OCI-LY7 (cell line): ENCODE measurements at regions not wholly inside any gene's neighbourhood (a gene's known extent, or its start where the extent isn't known, plus 50 kb on each side); places are given as distances from the start of the nearest gene placed in this dataset.

Source experiments
- BruUV-seq: library from RNA; stranded (reverse); fragments of 400-500 nt; replicated peaks from 2 replicates; lab custom pipeline; 2021; lab: Mats Ljungman, UMichigan
- CTCF ChIA-PET: fragments of 300-600 bp; sonication (Branson Sonifier 250); formaldehyde crosslinking; loops from one replicate; lab custom pipeline; 2022; ENCODE audit warnings: antibody characterized with exemption; ENCODE audit not compliant: unreplicated experiment; lab: Charles Lee
- POLR2A ChIA-PET: fragments of 300-600 bp; sonication (Branson Sonifier 250); formaldehyde crosslinking; loops from one replicate; lab custom pipeline; 2022; ENCODE audit warnings: antibody characterized with exemption; lab: Charles Lee
- DNase-seq: peaks from one replicate; pipeline ENCODE4 v3.0.0-alpha.2; 2015; ENCODE audit warnings: low spot score
- H2AFZ ChIP-seq: fragments of 200-600 bp; sonication (generic), shearing (Covaris generic); 2 replicates; pipeline ENCODE4 v1.6.1; 2014; ENCODE audit warnings: mild to moderate bottlenecking, antibody characterized with exemption, low read length, moderate library complexity
- H3K27ac ChIP-seq: fragments of 200-600 bp; sonication (generic); 2 replicates; pipeline ENCODE4 v1.5.1; 2014; ENCODE audit warnings: mixed run types, low read depth, mild to moderate bottlenecking, moderate library complexity, low read length, inconsistent platforms; ENCODE audit not compliant: poor library complexity, severe bottlenecking
- H3K36me3 ChIP-seq: fragments of 200-600 bp; sonication (generic); 2 replicates; pipeline ENCODE4 v1.6.1; 2014; ENCODE audit warnings: mild to moderate bottlenecking, antibody characterized with exemption, low read length, moderate library complexity, mixed read lengths; ENCODE audit not compliant: insufficient read depth
- H3K4me1 ChIP-seq: fragments of 200-600 bp; sonication (generic); 2 replicates; pipeline ENCODE4 v1.5.1; 2014; ENCODE audit warnings: mild to moderate bottlenecking, low read length; ENCODE audit not compliant: insufficient read depth, poor library complexity, severe bottlenecking
- H3K4me2 ChIP-seq: fragments of 200-600 bp; sonication (generic); 2 replicates; pipeline ENCODE4 v1.6.1; 2014; ENCODE audit warnings: mild to moderate bottlenecking, low read length
- H3K4me3 ChIP-seq: fragments of 200-600 bp; sonication (generic); 2 replicates; pipeline ENCODE4 v1.5.1; 2014; ENCODE audit warnings: mild to moderate bottlenecking, low read depth, low read length; ENCODE audit not compliant: poor library complexity, severe bottlenecking
- H3K79me2 ChIP-seq: fragments of 200-600 bp; sonication (generic); 2 replicates; pipeline ENCODE4 v1.6.1; 2016; ENCODE audit warnings: low read depth, mild to moderate bottlenecking, low read length, moderate library complexity, mixed read lengths; ENCODE audit not compliant: insufficient read depth
- H3K9me2 ChIP-seq: fragments of 200-600 bp; sonication (generic); 2 replicates; pipeline ENCODE4 v1.6.1; 2016; ENCODE audit warnings: mild to moderate bottlenecking, low read length, mixed read lengths; ENCODE audit not compliant: insufficient read depth
- H3K9me3 ChIP-seq: fragments of 200-600 bp; sonication (generic); 2 replicates; pipeline ENCODE4 v1.6.1; 2014; ENCODE audit warnings: mild to moderate bottlenecking, mixed run types, low read length, mixed read lengths
- H4K20me1 ChIP-seq: fragments of 200-600 bp; sonication (generic); 2 replicates; pipeline ENCODE4 v1.6.1; 2014; ENCODE audit warnings: mild to moderate bottlenecking, antibody characterized with exemption, low read length, moderate library complexity, mixed read lengths; ENCODE audit not compliant: insufficient read depth
- EZH2phosphoT487 ChIP-seq: fragments of 200-600 bp; sonication (generic); IDR thresholded peaks from 2 replicates; pipeline ENCODE4 v1.6.1; 2018; ENCODE audit warnings: low read depth, borderline replicate concordance, mild to moderate bottlenecking, mixed run types, antibody characterized with exemption, low read length, moderate library complexity, mixed read lengths
- intact Hi-C: fragments of 100-400 bp; cut with micrococcal nuclease; formaldehyde crosslinking; loops from one replicate; pipeline ENCODE4 v1.10.0; 2022; ENCODE audit not compliant: unreplicated experiment
- TF ChIP-seq, protein P1 (sequence below): fragments of 200-600 bp; sonication (generic); conservative IDR thresholded peaks from 2 replicates; pipeline ENCODE4 v1.5.1; 2014; ENCODE audit warnings: mild to moderate bottlenecking, antibody characterized with exemption, low read length, moderate library complexity, mixed read lengths

- ChIA-PET POLR2A (interaction anchor here (0.6 to 4.5 kb wide), 12 partner anchors 10 to 179 kb away, joined by 3 to 27 read pairs (median 6); no protein-coding TSS in a partner anchor), CTCF (interaction anchor here (0.6 to 2.6 kb wide), 11 partner anchors 18 to 110 kb away, joined by 3 to 13 read pairs (median 3); no protein-coding TSS in a partner anchor)
- H3K4me3 ChIP-seq: no peak overlapping the region
- peaks cover 60% of the 10 kb centered on the region for H3K4me1 ChIP-seq
- H3K4me2 ChIP-seq: peak overlapping the region; percentile 48
- peak; percentile 73 for DNase-seq
- intact Hi-C loops: loop anchor here (1.0 to 2.0 kb wide), 4 partner anchors 37 to 145 kb away; no protein-coding TSS in a partner anchor
- no peaks in the 10 kb centered on the region for H3K79me2 ChIP-seq
- no peaks in the 10 kb centered on the region for H4K20me1 ChIP-seq
- no peaks in the 10 kb centered on the region for H3K36me3 ChIP-seq
- no peaks in the 10 kb centered on the region for H3K9me3 ChIP-seq
- peak overlapping the region; percentile 87 for H2AFZ ChIP-seq
- TF ChIP-seq EZH2phosphoT487: no peak
- TF ChIP-seq, protein P1, sequence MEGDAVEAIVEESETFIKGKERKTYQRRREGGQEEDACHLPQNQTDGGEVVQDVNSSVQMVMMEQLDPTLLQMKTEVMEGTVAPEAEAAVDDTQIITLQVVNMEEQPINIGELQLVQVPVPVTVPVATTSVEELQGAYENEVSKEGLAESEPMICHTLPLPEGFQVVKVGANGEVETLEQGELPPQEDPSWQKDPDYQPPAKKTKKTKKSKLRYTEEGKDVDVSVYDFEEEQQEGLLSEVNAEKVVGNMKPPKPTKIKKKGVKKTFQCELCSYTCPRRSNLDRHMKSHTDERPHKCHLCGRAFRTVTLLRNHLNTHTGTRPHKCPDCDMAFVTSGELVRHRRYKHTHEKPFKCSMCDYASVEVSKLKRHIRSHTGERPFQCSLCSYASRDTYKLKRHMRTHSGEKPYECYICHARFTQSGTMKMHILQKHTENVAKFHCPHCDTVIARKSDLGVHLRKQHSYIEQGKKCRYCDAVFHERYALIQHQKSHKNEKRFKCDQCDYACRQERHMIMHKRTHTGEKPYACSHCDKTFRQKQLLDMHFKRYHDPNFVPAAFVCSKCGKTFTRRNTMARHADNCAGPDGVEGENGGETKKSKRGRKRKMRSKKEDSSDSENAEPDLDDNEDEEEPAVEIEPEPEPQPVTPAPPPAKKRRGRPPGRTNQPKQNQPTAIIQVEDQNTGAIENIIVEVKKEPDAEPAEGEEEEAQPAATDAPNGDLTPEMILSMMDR: peak; percentile 73
- no peaks in the 10 kb centered on the region for H3K9me2 ChIP-seq
- peak overlapping the region; percentile 50 for H3K27ac ChIP-seq
- no TSS peak for BruUV-seq
Observed at GRCh38 chr22:22061085-22062077, 78.8 kb upstream of the TOP3B start.

DNA sequence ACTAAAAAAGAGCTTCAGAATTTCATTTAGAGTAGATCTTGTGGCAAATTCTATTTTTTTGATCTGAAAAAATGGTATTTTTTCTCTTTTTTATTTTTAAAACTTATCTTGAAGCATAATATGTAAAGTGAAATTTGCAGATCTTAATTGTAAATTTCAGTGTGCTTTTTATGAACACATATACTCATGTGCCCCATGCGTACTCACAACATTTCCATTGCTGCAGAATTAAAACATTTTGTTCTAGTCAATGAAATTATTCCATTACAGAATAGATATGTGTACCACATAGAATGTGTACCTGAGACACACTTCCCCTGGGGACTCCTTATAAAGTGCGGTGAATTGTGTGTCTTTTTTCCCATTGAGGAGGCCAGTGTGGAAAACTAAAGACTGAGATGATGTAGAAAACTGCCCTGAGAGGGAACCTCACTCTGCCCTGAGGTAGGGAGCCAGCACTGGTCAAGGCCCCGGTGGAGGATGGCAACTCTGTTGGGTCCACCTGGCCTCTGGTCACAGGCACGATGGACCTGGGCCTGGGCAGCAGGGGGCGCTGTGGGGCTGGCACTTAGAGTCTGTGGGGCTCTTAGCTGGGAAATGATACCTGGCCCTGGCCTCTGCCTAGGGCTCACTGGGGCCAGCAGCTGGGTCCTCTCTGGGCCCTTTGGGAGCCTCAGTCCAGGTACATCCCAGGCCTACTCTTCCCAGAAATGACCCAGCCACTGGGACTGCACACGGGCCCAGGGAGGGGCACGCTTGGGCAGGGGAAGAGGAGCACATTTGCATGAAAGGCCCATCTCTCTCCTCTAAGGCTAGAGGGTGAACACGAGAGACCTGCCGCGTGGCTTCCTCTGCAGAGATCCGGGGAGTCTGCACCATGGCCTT lies 77.9 kb upstream of the TOP3B start:
- H3K9me2 ChIP-seq: no peaks in the 10 kb centered on the region
- BruUV-seq: no TSS peak

More for the DNA sequence above, 77.9 kb upstream of the TOP3B start:
- no peak overlapping the region for H3K4me3 ChIP-seq
- H3K4me2 ChIP-seq: peak overlapping the region; percentile 70
- intact Hi-C loops: loop anchor here (1.0 to 2.0 kb wide), 6 partner anchors 28 to 146 kb away; no protein-coding TSS in a partner anchor
- no peaks in the 10 kb centered on the region for H4K20me1 ChIP-seq
- no peaks in the 10 kb centered on the region for H3K9me3 ChIP-seq
- TF ChIP-seq, protein P1: peak; percentile 99
- TF ChIP-seq EZH2phosphoT487: no peak
- H3K4me1 ChIP-seq: peaks cover 60% of the 10 kb centered on the region
- peak overlapping the region; percentile 87 for H2AFZ ChIP-seq
- no peaks in the 10 kb centered on the region for H3K79me2 ChIP-seq
- H3K27ac ChIP-seq: peak overlapping the region; percentile 50
- H3K36me3 ChIP-seq: no peaks in the 10 kb centered on the region
- CTCF ChIA-PET: interaction anchor here (0.6 to 2.6 kb wide), 10 partner anchors 17 to 111 kb away, joined by 3 to 13 read pairs (median 4); no protein-coding TSS in a partner anchor
- POLR2A ChIA-PET: interaction anchor here (0.6 to 4.5 kb wide), 10 partner anchors 12 to 180 kb away, joined by 3 to 27 read pairs (median 6); no protein-coding TSS in a partner anchor
- DNase-seq: peak; percentile 84
